ENCODE measurements at regions not wholly inside any gene's neighbourhood (a gene's known extent, or its start where the extent isn't known, plus 50 kb on each side); places are given as distances from the start of the nearest gene placed in this dataset.

DNA sequence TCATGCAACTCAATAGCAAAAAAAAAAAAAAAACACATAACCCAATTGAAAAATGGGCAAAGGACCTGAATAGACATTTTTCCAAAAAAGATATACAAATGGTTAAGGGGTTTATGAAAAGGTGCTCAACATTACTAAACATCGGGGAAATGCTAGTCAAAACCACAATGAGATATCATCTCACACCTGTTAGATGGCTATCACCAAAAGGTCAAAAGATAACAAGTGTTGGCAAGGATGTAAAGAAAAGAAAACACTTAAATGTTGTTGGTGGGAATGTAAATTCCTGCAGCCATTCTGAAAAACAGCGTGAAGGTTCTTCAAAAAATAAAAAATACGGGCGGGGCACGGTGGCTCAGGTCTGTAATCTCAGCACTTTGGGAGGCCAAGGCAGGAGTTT is 112.4 kb upstream of the CAB39 start:
- TF ChIP-seq, protein P1, sequence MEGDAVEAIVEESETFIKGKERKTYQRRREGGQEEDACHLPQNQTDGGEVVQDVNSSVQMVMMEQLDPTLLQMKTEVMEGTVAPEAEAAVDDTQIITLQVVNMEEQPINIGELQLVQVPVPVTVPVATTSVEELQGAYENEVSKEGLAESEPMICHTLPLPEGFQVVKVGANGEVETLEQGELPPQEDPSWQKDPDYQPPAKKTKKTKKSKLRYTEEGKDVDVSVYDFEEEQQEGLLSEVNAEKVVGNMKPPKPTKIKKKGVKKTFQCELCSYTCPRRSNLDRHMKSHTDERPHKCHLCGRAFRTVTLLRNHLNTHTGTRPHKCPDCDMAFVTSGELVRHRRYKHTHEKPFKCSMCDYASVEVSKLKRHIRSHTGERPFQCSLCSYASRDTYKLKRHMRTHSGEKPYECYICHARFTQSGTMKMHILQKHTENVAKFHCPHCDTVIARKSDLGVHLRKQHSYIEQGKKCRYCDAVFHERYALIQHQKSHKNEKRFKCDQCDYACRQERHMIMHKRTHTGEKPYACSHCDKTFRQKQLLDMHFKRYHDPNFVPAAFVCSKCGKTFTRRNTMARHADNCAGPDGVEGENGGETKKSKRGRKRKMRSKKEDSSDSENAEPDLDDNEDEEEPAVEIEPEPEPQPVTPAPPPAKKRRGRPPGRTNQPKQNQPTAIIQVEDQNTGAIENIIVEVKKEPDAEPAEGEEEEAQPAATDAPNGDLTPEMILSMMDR (IDR thresholded peaks at IDR 0.05) = no peak
- no peak for TF ChIP-seq EZH2 (IDR thresholded peaks at IDR 0.05; ENCODE audit: borderline replicate concordance, insufficient read depth, low read depth, low read length, poor library complexity, severe bottlenecking)

Measured in B cell (primary cell).